SK-N-SH (cell line): ENCODE measurements at regions not wholly inside any gene's neighbourhood (a gene's known extent, or its start where the extent isn't known, plus 50 kb on each side); places are given as distances from the start of the nearest gene placed in this dataset.

Source experiments
- CTCF ChIA-PET: fragments of 300-600, 350-600 bp; formaldehyde crosslinking; extraction: SDS; loops from one replicate; lab custom pipeline; 2021; lab: Yijun Ruan, JAX
- POLR2A ChIA-PET: fragments of 350-600 bp; sonication (Branson Sonifier 250); formaldehyde crosslinking; extraction: SDS; loops from one replicate; lab custom pipeline; 2020; ENCODE audit warnings: antibody characterized with exemption, inconsistent platforms; lab: Yijun Ruan, JAX
- DNase-seq: peaks from one replicate; pipeline ENCODE4 v3.0.0; 2012
- H2AFZ ChIP-seq: fragments of 200-600 bp; sonication (generic); 2 replicates; pipeline ENCODE4 v1.8.1; 2016; ENCODE audit warnings: antibody characterized with exemption, mild to moderate bottlenecking, low read depth
- H3F3A ChIP-seq: fragments of 200-600 bp; sonication (generic); replicated peaks from 2 replicates; pipeline ENCODE3; 2016; ENCODE audit warnings: antibody characterized with exemption, mild to moderate bottlenecking; ENCODE audit not compliant: insufficient read depth
- H3K27ac ChIP-seq, 2 experiments: fragments of 200-500 bp in 1 of 2; fragments of 200-600 bp in 1 of 2; sonication (Bioruptor generic) in 1 of 2; sonication (generic), shearing (Covaris generic) in 1 of 2; 2 replicates each; pipeline versions ENCODE4 v1.5.1 to v1.6.1; 2014 to 2016; ENCODE audit warnings: low read depth in 2 of 2, inconsistent platforms in 1 of 2, low read length in 1 of 2, mild to moderate bottlenecking in 1 of 2, mixed read lengths in 1 of 2
- H3K27me3 ChIP-seq: fragments of 200-600 bp; sonication (generic), shearing (Covaris generic); 2 replicates; pipeline ENCODE4 v1.6.1; 2016; ENCODE audit warnings: mixed run types; ENCODE audit not compliant: insufficient read depth
- H3K36me3 ChIP-seq, 2 experiments: fragments of 200-500 bp in 1 of 2; fragments of 200-600 bp in 1 of 2; sonication (Bioruptor generic) in 1 of 2; sonication (generic) in 1 of 2; replicated peaks in 1 of 2; 2 replicates each; pipeline versions ENCODE3 to v1.5.1; 2014 to 2016; ENCODE audit warnings: low read length in 1 of 2, mild to moderate bottlenecking in 1 of 2; ENCODE audit not compliant: insufficient read depth in 2 of 2, control insufficient read depth in 1 of 2
- H3K4me1 ChIP-seq, 2 experiments: fragments of 200-500 bp in 1 of 2; fragments of 200-600 bp in 1 of 2; sonication (Bioruptor generic) in 1 of 2; sonication (generic), shearing (Covaris generic) in 1 of 2; 2 replicates each; pipeline versions ENCODE4 v1.5.1 to v1.6.1; 2014 to 2016; ENCODE audit warnings: low read depth in 1 of 2, low read length in 1 of 2, mixed run types in 1 of 2; ENCODE audit not compliant: insufficient read depth in 2 of 2, control insufficient read depth in 1 of 2
- H3K4me2 ChIP-seq: fragments of 200-600 bp; sonication (generic), shearing (Covaris generic); 2 replicates; pipeline ENCODE4 v1.6.1; 2017; ENCODE audit warnings: mixed run types
- H3K4me3 ChIP-seq, 2 experiments: fragments of 200-500 bp in 1 of 2; fragments of 200-600 bp in 1 of 2; sonication (Bioruptor generic) in 1 of 2; sonication (generic), shearing (Covaris generic) in 1 of 2; 2 replicates each; pipeline versions ENCODE4 v1.5.1 to v1.8.1; 2014 to 2016; ENCODE audit warnings: low read depth in 2 of 2, inconsistent platforms in 1 of 2, low read length in 1 of 2, mild to moderate bottlenecking in 1 of 2, mixed read lengths in 1 of 2, moderate library complexity in 1 of 2
- H3K79me2 ChIP-seq: fragments of 200-600 bp; sonication (generic); 2 replicates; pipeline ENCODE4 v1.8.1; 2017; ENCODE audit warnings: mild to moderate bottlenecking; ENCODE audit not compliant: insufficient read depth
- H3K9ac ChIP-seq: fragments of 200-600 bp; sonication (generic); 2 replicates; pipeline ENCODE4 v1.6.1; 2017; ENCODE audit warnings: mixed run types
- H3K9me2 ChIP-seq: fragments of 200-600 bp; sonication (generic); 2 replicates; pipeline ENCODE4 v1.6.1; 2017; ENCODE audit warnings: mixed run types
- H3K9me3 ChIP-seq: fragments of 200-600 bp; sonication (generic); 2 replicates; pipeline ENCODE4 v1.6.1; 2017; ENCODE audit warnings: mixed run types, mild to moderate bottlenecking, moderate library complexity
- H4K20me1 ChIP-seq: fragments of 200-600 bp; sonication (generic); 2 replicates; pipeline ENCODE4 v1.6.1; 2017; ENCODE audit warnings: mild to moderate bottlenecking, mixed run types; ENCODE audit not compliant: insufficient read depth
- CHD2 ChIP-seq: fragments of 150-350 bp; IDR thresholded peaks from 2 replicates; pipeline ENCODE4 v1.6.1; 2018; ENCODE audit warnings: low read length; ENCODE audit not compliant: partially characterized antibody
- EP300 ChIP-seq, 2 experiments: IDR thresholded peaks; 2 replicates each; pipeline versions ENCODE4 v1.4.0 to v1.6.1; 2012; ENCODE audit warnings: borderline replicate concordance in 1 of 2, low read depth in 1 of 2, low read length in 1 of 2
- EZH2phosphoT487 ChIP-seq: fragments of 200-600 bp; sonication (generic); IDR thresholded peaks from 2 replicates; pipeline ENCODE4 v1.6.1; 2017; ENCODE audit warnings: low read depth, mixed run types, mild to moderate bottlenecking, antibody characterized with exemption, moderate library complexity, borderline replicate concordance
- FOXJ3 ChIP-seq: sonication (generic); formaldehyde crosslinking; IDR thresholded peaks from 2 replicates; pipeline ENCODE4 v1.5.1; 2020; ENCODE audit warnings: mild to moderate bottlenecking, missing genetic modification reagents
- GATA2 ChIP-seq: sonication (generic); formaldehyde crosslinking; IDR thresholded peaks from 2 replicates; pipeline ENCODE4 v1.5.0; 2020; ENCODE audit warnings: mild to moderate bottlenecking, missing genetic modification reagents
- IRF3 ChIP-seq: fragments of 150-350 bp; IDR thresholded peaks from 2 replicates; pipeline ENCODE4 v1.6.1; 2016; ENCODE audit warnings: mild to moderate bottlenecking, low read depth, low read length
- NFIC ChIP-seq: IDR thresholded peaks from 2 replicates; pipeline ENCODE4 v1.4.0; 2012; ENCODE audit warnings: borderline replicate concordance
- NRF1 ChIP-seq: IDR thresholded peaks from 2 replicates; pipeline ENCODE4 v1.6.1; 2012; ENCODE audit warnings: low read depth, mild to moderate bottlenecking, low read length
- RAD21 ChIP-seq: IDR thresholded peaks from 2 replicates; pipeline ENCODE4 v1.6.1; 2012; ENCODE audit warnings: mild to moderate bottlenecking, low read length
- RFX5 ChIP-seq: IDR thresholded peaks from 2 replicates; pipeline ENCODE4 v1.6.1; 2012; ENCODE audit warnings: mild to moderate bottlenecking, improper control_type of control experiment, low read length
- RXRA ChIP-seq: IDR thresholded peaks from 2 replicates; pipeline ENCODE4 v1.4.0; 2012; ENCODE audit warnings: low read depth, mild to moderate bottlenecking, borderline replicate concordance
- SMC3 ChIP-seq: IDR thresholded peaks from 2 replicates; pipeline ENCODE4 v1.6.1; 2012; ENCODE audit warnings: low read depth, low read length, improper control_type of control experiment
- TAF1 ChIP-seq: IDR thresholded peaks from 2 replicates; pipeline ENCODE4 v1.6.1; 2012; ENCODE audit warnings: low read depth, mild to moderate bottlenecking, low read length, moderate library complexity, borderline replicate concordance
- TEAD4 ChIP-seq: IDR thresholded peaks from 2 replicates; pipeline ENCODE4 v1.4.0; 2012; ENCODE audit warnings: mild to moderate bottlenecking, borderline replicate concordance; ENCODE audit not compliant: insufficient read depth
- USF1 ChIP-seq: IDR thresholded peaks from 2 replicates; pipeline ENCODE4 v1.4.0; 2012; ENCODE audit warnings: low read depth, borderline replicate concordance
- WGBS: methylation state at CpG from one replicate; pipeline ENCODE4 v1.1.6; 2017; ENCODE audit warnings: low lambda C conversion rate; 5-methylcytosine and 5-hydroxymethylcytosine counted together
- TF ChIP-seq, protein P1 (sequence below): fragments of 150-350 bp; IDR thresholded peaks from 2 replicates; pipeline ENCODE4 v1.6.1; 2017; ENCODE audit warnings: antibody characterized with exemption, low read length, low read depth, borderline replicate concordance
- TF ChIP-seq, protein P2 (sequence below): IDR thresholded peaks from 2 replicates; pipeline ENCODE4; 2012
- TF ChIP-seq, protein P3 (sequence below): IDR thresholded peaks from 2 replicates; pipeline ENCODE4 v1.6.1; 2012; ENCODE audit warnings: mild to moderate bottlenecking, low read depth, low read length, moderate library complexity
- TF ChIP-seq, protein P4 (sequence below): IDR thresholded peaks from 2 replicates; pipeline ENCODE4 v1.4.0; 2012; ENCODE audit warnings: low read depth, borderline replicate concordance
- TF ChIP-seq, protein P5 (sequence below): fragments of 200-600 bp; sonication (generic); IDR thresholded peaks from 2 replicates; pipeline ENCODE4 v1.6.1; 2017; ENCODE audit warnings: antibody characterized with exemption, mild to moderate bottlenecking, moderate library complexity

GRCh38 chr22:49360746-49361145 lies 466.9 kb downstream of the BRD1 start:
- WGBS = 12% methylated on average over 3 of the region's 3 CpGs
- H3K79me2 ChIP-seq = no peaks in the 10 kb centered on the region
- no peaks in the 10 kb centered on the region for H3K9me3 ChIP-seq
- H3K4me2 ChIP-seq = no peak overlapping the region
- peaks cover under 1% of the 10 kb centered on the region for H3K27me3 ChIP-seq
- no peaks in the 10 kb centered on the region for H3K36me3 ChIP-seq
- TF ChIP-seq NFIC = no peak
- TF ChIP-seq EZH2phosphoT487 = no peak
- TF ChIP-seq TEAD4 = no peak
- no peak for TF ChIP-seq GATA2
- TF ChIP-seq IRF3 = no peak
- no peak for TF ChIP-seq EP300 (IDR thresholded peaks at IDR 0.05; ENCODE audit: borderline replicate concordance in 1 of 2, low read depth in 1 of 2, low read length in 1 of 2)
- TF ChIP-seq RAD21 = no peak
- TF ChIP-seq TAF1 = no peak
- TF ChIP-seq SMC3 = no peak
- TF ChIP-seq, protein P1, sequence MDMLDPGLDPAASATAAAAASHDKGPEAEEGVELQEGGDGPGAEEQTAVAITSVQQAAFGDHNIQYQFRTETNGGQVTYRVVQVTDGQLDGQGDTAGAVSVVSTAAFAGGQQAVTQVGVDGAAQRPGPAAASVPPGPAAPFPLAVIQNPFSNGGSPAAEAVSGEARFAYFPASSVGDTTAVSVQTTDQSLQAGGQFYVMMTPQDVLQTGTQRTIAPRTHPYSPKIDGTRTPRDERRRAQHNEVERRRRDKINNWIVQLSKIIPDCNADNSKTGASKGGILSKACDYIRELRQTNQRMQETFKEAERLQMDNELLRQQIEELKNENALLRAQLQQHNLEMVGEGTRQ = no peak
- TF ChIP-seq, protein P2, sequence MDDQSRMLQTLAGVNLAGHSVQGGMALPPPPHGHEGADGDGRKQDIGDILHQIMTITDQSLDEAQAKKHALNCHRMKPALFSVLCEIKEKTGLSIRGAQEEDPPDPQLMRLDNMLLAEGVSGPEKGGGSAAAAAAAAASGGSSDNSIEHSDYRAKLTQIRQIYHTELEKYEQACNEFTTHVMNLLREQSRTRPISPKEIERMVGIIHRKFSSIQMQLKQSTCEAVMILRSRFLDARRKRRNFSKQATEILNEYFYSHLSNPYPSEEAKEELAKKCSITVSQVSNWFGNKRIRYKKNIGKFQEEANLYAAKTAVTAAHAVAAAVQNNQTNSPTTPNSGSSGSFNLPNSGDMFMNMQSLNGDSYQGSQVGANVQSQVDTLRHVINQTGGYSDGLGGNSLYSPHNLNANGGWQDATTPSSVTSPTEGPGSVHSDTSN = no peak
- TF ChIP-seq, protein P3, sequence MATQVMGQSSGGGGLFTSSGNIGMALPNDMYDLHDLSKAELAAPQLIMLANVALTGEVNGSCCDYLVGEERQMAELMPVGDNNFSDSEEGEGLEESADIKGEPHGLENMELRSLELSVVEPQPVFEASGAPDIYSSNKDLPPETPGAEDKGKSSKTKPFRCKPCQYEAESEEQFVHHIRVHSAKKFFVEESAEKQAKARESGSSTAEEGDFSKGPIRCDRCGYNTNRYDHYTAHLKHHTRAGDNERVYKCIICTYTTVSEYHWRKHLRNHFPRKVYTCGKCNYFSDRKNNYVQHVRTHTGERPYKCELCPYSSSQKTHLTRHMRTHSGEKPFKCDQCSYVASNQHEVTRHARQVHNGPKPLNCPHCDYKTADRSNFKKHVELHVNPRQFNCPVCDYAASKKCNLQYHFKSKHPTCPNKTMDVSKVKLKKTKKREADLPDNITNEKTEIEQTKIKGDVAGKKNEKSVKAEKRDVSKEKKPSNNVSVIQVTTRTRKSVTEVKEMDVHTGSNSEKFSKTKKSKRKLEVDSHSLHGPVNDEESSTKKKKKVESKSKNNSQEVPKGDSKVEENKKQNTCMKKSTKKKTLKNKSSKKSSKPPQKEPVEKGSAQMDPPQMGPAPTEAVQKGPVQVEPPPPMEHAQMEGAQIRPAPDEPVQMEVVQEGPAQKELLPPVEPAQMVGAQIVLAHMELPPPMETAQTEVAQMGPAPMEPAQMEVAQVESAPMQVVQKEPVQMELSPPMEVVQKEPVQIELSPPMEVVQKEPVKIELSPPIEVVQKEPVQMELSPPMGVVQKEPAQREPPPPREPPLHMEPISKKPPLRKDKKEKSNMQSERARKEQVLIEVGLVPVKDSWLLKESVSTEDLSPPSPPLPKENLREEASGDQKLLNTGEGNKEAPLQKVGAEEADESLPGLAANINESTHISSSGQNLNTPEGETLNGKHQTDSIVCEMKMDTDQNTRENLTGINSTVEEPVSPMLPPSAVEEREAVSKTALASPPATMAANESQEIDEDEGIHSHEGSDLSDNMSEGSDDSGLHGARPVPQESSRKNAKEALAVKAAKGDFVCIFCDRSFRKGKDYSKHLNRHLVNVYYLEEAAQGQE = no peak
- TF ChIP-seq CHD2 = no peak
- no peak for TF ChIP-seq NRF1
- TF ChIP-seq RFX5 = no peak
- no peak for TF ChIP-seq RXRA
- TF ChIP-seq USF1 = no peak
- no peak for TF ChIP-seq FOXJ3 (CRISPR knock-in tag)
- TF ChIP-seq, protein P4, sequence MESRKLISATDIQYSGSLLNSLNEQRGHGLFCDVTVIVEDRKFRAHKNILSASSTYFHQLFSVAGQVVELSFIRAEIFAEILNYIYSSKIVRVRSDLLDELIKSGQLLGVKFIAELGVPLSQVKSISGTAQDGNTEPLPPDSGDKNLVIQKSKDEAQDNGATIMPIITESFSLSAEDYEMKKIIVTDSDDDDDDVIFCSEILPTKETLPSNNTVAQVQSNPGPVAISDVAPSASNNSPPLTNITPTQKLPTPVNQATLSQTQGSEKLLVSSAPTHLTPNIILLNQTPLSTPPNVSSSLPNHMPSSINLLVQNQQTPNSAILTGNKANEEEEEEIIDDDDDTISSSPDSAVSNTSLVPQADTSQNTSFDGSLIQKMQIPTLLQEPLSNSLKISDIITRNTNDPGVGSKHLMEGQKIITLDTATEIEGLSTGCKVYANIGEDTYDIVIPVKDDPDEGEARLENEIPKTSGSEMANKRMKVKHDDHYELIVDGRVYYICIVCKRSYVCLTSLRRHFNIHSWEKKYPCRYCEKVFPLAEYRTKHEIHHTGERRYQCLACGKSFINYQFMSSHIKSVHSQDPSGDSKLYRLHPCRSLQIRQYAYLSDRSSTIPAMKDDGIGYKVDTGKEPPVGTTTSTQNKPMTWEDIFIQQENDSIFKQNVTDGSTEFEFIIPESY = no peak
- TF ChIP-seq, protein P5, sequence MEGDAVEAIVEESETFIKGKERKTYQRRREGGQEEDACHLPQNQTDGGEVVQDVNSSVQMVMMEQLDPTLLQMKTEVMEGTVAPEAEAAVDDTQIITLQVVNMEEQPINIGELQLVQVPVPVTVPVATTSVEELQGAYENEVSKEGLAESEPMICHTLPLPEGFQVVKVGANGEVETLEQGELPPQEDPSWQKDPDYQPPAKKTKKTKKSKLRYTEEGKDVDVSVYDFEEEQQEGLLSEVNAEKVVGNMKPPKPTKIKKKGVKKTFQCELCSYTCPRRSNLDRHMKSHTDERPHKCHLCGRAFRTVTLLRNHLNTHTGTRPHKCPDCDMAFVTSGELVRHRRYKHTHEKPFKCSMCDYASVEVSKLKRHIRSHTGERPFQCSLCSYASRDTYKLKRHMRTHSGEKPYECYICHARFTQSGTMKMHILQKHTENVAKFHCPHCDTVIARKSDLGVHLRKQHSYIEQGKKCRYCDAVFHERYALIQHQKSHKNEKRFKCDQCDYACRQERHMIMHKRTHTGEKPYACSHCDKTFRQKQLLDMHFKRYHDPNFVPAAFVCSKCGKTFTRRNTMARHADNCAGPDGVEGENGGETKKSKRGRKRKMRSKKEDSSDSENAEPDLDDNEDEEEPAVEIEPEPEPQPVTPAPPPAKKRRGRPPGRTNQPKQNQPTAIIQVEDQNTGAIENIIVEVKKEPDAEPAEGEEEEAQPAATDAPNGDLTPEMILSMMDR = no peak
- H4K20me1 ChIP-seq = no peaks in the 10 kb centered on the region
- H2AFZ ChIP-seq = 0 out of 2 replicates have a peak overlapping the region, but pooled peaks have one; percentile 6
- no peak overlapping the region for H3K9ac ChIP-seq
- no peaks in the 10 kb centered on the region for H3K9me2 ChIP-seq
- ChIA-PET POLR2A (no interaction called here), CTCF (no interaction called here)
- DNase-seq = no peak
- H3K27ac ChIP-seq = no peak overlapping the region
- H3K4me1 ChIP-seq = no peaks in the 10 kb centered on the region
- no peaks in the 10 kb centered on the region for H3F3A ChIP-seq
- no peak overlapping the region for H3K4me3 ChIP-seq
